Brain microvascular endothelial cell (primary cell): ENCODE measurements at regions not wholly inside any gene's neighbourhood (a gene's known extent, or its start where the extent isn't known, plus 50 kb on each side); places are given as distances from the start of the nearest gene placed in this dataset.
A peak's percentile ranks its signal among the peaks of the same experiment; 100 is the strongest.

ENCODE experiments used
- DNase-seq: peaks from one replicate; pipeline ENCODE4 v3.0.0-alpha.2; 2020
- H3K27ac ChIP-seq: fragments of 250-450 bp; sonication (Bioruptor Pico); 2 replicates; pipeline ENCODE4 v1.5.1; 2020; ENCODE audit warnings: mild to moderate bottlenecking, moderate library complexity
- H3K27me3 ChIP-seq: fragments of 250-450 bp; sonication (Bioruptor Pico); replicated peaks from 2 replicates; pipeline ENCODE4 v1.5.1; 2020; ENCODE audit warnings: mild to moderate bottlenecking
- H3K36me3 ChIP-seq: fragments of 250-450 bp; sonication (Bioruptor Pico); replicated peaks from 2 replicates; pipeline ENCODE4 v1.5.1; 2020; ENCODE audit warnings: mild to moderate bottlenecking
- H3K4me3 ChIP-seq: 2 replicates; pipeline ENCODE4 v1.5.1; 2011; ENCODE audit warnings: low read depth, mild to moderate bottlenecking, control low read depth, low read length, moderate library complexity
- CTCF ChIP-seq: IDR thresholded peaks from 2 replicates; pipeline ENCODE4 v1.5.1; 2011; ENCODE audit warnings: low read depth, mild to moderate bottlenecking, moderate library complexity, low read length, control low read depth, inconsistent platforms; ENCODE audit errors: missing control alignments
- in situ Hi-C: cut with HindIII; loops from 2 replicates; pipeline ENCODE4 v1.10.0; 2017; ENCODE audit warnings: low sequenced_read_pairs, low pct_ligation_motif_present

GRCh38 chr4:181745933-181746625, 497.1 kb upstream of the TENM3 start:
- in situ Hi-C loops = no loop called here
- no peak overlapping the region for H3K27ac ChIP-seq
- no peaks in the 10 kb centered on the region for H3K27me3 ChIP-seq
- no peak for TF ChIP-seq CTCF
- no peak overlapping the region for H3K4me3 ChIP-seq
- H3K36me3 ChIP-seq = no peaks in the 10 kb centered on the region
- DNase-seq = no peak

GRCh38 chr4:181748581-181748980, 494.6 kb upstream of the TENM3 start:
- no peaks in the 10 kb centered on the region for H3K27me3 ChIP-seq
- no peak for DNase-seq
- no peaks in the 10 kb centered on the region for H3K36me3 ChIP-seq
- no peak for TF ChIP-seq CTCF
- in situ Hi-C loops = no loop called here
- no peak overlapping the region for H3K4me3 ChIP-seq
- no peak overlapping the region for H3K27ac ChIP-seq

GRCh38 chr4:181752516-181752915, 490.7 kb upstream of the TENM3 start:
- in situ Hi-C loops = no loop called here
- Histone ChIP-seq H3K36me3 (no peaks in the 10 kb centered on the region), H3K27ac (no peak overlapping the region), H3K27me3 (no peaks in the 10 kb centered on the region), H3K4me3 (peak overlapping the region; percentile 26)
- no peak for TF ChIP-seq CTCF
- DNase-seq = peak; percentile 61

- no peak overlapping the region for H3K27ac ChIP-seq
- no peak overlapping the region for H3K4me3 ChIP-seq
- no peaks in the 10 kb centered on the region for H3K27me3 ChIP-seq
- in situ Hi-C loops = no loop called here
- DNase-seq = no peak
- TF ChIP-seq CTCF = no peak
- no peaks in the 10 kb centered on the region for H3K36me3 ChIP-seq
Measured at GRCh38 chr4:181753207-181753606, 490.0 kb upstream of the TENM3 start.

- H3K27ac ChIP-seq = no peak overlapping the region
- H3K27me3 ChIP-seq = no peaks in the 10 kb centered on the region
- DNase-seq = no peak
- H3K4me3 ChIP-seq = no peak overlapping the region
- in situ Hi-C loops = no loop called here
- no peaks in the 10 kb centered on the region for H3K36me3 ChIP-seq
- no peak for TF ChIP-seq CTCF
Measured at GRCh38 chr4:181755846-181756245, 487.4 kb upstream of the TENM3 start.
